PC-3 (cell line): ENCODE measurements at regions not wholly inside any gene's neighbourhood (a gene's known extent, or its start where the extent isn't known, plus 50 kb on each side); places are given as distances from the start of the nearest gene placed in this dataset.

Experiments used
- EZH2 ChIP-seq: fragments of 300-600 bp; sonication (generic); IDR thresholded peaks from one replicate; pipeline ENCODE4 v1.6.1; 2017; ENCODE audit warnings: antibody characterized with exemption, mild to moderate bottlenecking, low read length; ENCODE audit not compliant: unreplicated experiment
- TF ChIP-seq, protein P1 (sequence below): fragments of 300-600 bp; sonication (generic); conservative IDR thresholded peaks from 2 replicates; pipeline ENCODE4 v1.5.1; 2017; ENCODE audit warnings: antibody characterized with exemption, low read depth, mild to moderate bottlenecking, low read length

DNA sequence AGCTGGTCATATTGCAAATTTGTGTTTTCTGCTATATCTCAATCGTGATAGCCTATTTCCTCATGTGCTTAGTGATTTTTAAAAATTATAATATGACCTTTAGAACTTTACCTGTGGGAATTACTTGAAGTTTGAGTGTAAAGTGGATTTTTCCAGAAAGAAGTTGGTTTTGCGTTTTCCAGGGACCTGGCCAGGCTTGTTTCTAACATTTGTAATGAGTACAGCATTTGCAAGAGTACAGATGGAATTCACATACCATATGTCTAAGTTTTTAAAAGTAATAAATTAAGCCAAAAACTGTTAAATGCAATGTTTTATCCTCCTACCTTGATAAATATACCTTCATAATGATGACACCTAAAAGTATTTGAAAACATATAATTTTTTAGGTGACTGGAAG is 443.2 kb downstream of the REEP3 start:
- TF ChIP-seq, protein P1, sequence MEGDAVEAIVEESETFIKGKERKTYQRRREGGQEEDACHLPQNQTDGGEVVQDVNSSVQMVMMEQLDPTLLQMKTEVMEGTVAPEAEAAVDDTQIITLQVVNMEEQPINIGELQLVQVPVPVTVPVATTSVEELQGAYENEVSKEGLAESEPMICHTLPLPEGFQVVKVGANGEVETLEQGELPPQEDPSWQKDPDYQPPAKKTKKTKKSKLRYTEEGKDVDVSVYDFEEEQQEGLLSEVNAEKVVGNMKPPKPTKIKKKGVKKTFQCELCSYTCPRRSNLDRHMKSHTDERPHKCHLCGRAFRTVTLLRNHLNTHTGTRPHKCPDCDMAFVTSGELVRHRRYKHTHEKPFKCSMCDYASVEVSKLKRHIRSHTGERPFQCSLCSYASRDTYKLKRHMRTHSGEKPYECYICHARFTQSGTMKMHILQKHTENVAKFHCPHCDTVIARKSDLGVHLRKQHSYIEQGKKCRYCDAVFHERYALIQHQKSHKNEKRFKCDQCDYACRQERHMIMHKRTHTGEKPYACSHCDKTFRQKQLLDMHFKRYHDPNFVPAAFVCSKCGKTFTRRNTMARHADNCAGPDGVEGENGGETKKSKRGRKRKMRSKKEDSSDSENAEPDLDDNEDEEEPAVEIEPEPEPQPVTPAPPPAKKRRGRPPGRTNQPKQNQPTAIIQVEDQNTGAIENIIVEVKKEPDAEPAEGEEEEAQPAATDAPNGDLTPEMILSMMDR, result no peak
- no peak for TF ChIP-seq EZH2
